ENCODE measurements at regions not wholly inside any gene's neighbourhood (a gene's known extent, or its start where the extent isn't known, plus 50 kb on each side); places are given as distances from the start of the nearest gene placed in this dataset.
A peak's percentile ranks its signal among the peaks of the same experiment; 100 is the strongest.

DNA sequence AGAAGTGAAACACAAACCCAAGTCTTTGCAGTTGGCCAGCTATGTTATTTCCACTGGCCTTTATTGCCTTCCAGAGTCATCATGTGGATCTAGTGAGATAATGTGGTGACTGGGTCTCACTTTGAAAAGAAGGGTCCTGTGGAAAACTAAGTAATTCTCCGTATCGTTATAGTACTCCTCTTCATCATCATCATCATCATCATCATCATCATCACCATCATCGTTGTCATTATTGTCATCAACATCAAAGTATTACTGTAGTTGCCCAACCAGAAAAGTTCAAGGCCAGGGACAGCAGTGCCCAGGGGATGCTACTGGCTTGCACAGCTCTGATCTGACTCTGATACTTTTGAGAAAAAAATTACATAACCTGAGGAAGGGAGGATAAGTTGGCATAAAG is 295.6 kb upstream of the F9 start:
- H3K4me3 Mint-ChIP-seq = no peak overlapping the region
- no peak overlapping the region for H3K27ac Mint-ChIP-seq
- H3K9me3 Mint-ChIP-seq = no peaks in the 10 kb centered on the region
- H3K4me1 Mint-ChIP-seq (ENCODE audit: low read depth) = no peaks in the 10 kb centered on the region
- H3K27me3 Mint-ChIP-seq = peaks cover 4% of the 10 kb centered on the region
- intact Hi-C loops (cut with micrococcal nuclease) = no loop called here
- no peaks in the 10 kb centered on the region for H3K36me3 Mint-ChIP-seq (ENCODE audit: low read depth)

DNA sequence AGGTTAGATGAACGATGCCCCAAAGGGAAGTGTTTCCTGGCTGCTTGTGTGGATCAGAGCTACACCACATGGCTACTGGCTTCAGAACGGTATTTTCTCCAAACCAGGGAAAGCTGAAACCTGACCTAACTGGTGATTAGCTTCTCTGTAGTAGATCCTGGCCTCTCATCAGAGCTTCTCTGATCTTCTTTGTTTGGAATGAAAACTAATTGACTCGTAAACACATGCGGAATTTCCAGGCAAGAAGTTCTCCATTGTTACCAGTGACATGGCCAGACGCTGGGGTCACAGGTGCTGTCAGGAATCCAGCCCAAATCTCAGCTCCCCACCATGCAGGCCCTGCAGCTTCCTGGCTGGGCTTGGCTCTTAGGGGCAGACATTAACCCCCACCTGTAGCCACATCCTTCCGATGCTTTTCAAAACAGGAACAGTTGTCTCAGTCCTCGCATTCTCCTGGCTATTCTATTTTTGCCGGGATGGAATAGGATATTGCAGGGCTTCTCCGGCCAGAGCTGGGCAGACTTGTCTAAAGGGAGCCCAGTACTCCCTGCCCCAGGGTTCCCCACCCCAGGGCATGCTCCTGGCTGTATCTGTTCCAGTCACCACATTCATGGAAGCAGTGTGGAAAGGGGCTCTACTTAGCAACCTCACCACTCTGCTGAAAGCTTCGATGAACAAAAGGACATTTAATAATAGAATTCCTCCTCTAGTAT is 305.4 kb upstream of the F9 start:
- no peaks in the 10 kb centered on the region for H3K9me3 Mint-ChIP-seq
- peaks cover 11% of the 10 kb centered on the region for H3K27me3 Mint-ChIP-seq
- no peak overlapping the region for H3K27ac Mint-ChIP-seq
- intact Hi-C loops (cut with micrococcal nuclease) = no loop called here
- no peaks in the 10 kb centered on the region for H3K36me3 Mint-ChIP-seq (ENCODE audit: low read depth)
- no peaks in the 10 kb centered on the region for H3K4me1 Mint-ChIP-seq (ENCODE audit: low read depth)
- H3K4me3 Mint-ChIP-seq = no peak overlapping the region

DNA sequence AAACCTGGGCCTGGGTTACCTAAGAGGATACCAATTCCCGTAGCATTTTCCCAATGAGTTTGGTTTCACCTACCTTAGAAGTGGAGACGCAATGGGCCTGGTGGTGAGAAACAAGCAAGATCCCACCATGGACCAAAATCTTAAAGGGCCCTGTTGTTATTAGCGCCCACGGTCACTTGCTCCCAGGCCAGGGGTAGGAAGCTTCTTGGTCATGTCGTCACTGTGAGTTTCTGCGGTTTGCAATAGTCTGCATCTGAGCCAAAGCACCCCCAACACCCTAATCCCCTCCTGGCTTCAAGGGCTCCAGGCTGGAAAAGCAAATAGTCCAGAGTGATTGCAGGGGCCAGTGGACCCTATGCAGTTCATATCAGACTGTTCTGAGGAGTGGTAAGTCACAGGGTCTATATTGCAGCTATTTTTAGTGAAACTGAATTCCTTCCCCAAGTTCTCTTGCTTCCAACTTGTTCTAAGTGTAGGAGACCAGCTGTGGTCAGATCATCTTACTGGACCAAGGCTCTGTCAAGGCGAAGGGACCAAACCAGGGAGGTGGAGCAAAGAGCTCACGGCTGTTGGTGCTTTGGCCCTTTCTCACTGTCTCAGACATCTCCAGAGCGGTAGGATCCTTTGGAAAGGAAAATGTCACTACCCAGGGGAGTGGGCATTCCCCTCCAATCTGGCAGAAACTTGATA is 307.9 kb upstream of the F9 start:
- Mint-ChIP-seq H3K9me3 (no peaks in the 10 kb centered on the region), H3K36me3 (ENCODE audit: low read depth) (no peaks in the 10 kb centered on the region), H3K27me3 (peaks cover 11% of the 10 kb centered on the region), H3K4me3 (no peak overlapping the region), H3K27ac (no peak overlapping the region), H3K4me1 (ENCODE audit: low read depth) (no peaks in the 10 kb centered on the region)
- intact Hi-C loops (cut with micrococcal nuclease) = no loop called here

DNA sequence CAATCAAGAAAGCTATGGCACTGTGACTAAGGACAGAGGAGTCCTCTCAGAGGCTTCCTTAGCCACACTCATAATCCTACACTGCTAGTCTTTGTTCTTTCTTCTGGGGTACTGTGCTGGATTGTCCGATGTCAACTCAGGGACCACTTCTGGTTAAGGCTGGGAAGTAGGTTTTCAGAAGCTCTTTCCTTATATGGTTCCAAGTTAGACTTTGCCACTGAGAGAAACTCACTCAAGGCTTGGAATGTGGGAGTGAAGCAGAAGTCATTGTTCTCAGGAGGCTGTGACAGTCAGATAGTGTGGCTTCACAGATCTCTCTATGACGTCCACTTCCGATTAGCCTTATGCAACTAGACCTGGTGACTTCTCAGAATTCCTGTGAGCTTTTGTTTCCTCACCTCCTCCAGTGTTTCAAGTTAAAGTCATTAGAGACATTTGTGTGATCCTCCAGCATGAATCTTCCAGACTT is 317.3 kb upstream of the F9 start:
- no peak overlapping the region for H3K27ac Mint-ChIP-seq
- no peak overlapping the region for H3K4me3 Mint-ChIP-seq
- peaks cover 8% of the 10 kb centered on the region for H3K4me1 Mint-ChIP-seq (ENCODE audit: low read depth)
- no peaks in the 10 kb centered on the region for H3K36me3 Mint-ChIP-seq (ENCODE audit: low read depth)
- intact Hi-C loops (cut with micrococcal nuclease) = no loop called here
- no peaks in the 10 kb centered on the region for H3K9me3 Mint-ChIP-seq
- H3K27me3 Mint-ChIP-seq = peaks cover 29% of the 10 kb centered on the region

DNA sequence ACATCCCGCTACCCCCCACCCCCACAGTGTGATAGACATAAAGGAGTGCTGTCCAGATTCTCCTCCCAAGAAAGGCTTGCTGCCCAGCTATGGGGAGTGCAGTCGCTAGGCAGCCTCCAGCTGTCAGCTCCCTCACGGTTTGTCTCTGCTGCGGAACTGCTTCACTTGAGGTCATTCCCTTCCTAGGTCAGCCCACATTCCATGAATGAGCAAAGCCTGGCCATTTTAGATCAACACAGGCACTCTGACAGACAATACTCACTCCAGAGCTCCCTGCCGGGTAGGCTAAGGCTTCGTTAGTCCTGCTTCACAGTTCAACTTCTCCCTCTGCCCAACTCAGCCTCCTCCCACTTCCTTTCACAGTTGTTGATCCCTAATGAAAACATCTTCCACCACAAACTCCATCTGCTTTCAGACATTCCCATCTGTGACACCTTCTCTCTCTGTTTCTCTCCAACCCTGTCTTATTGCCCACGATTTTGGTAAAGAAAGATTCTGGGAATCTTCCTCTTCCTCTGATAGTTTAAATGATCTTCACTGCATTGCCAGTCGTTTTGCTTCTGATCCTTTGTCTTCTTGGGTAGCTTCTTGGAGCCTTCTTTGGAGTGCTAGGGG is 318.9 kb upstream of the F9 start:
- H3K4me1 Mint-ChIP-seq (ENCODE audit: low read depth) = peaks cover 8% of the 10 kb centered on the region

DNA sequence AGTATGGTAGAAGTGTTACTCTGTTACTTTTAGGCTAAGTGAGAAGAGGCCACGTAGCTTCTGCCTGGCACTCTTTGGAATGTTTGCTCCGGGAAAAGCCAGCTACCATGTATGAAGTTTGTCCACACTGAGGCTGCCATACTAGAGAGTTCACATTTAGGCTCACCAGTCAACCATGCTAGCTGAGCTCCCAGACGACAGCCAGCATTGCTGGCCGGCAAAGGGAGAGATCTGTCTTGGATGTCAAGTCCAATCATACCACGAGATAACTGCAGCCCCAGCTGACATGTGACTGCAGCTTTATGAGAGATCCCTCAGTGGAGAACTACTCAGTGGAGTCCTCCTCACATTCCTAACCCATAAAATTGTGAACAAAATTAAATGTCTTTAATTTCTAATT is 321.2 kb upstream of the F9 start:
- no peak overlapping the region for H3K4me3 Mint-ChIP-seq
- no peak overlapping the region for H3K27ac Mint-ChIP-seq
- no peaks in the 10 kb centered on the region for H3K36me3 Mint-ChIP-seq (ENCODE audit: low read depth)
- H3K9me3 Mint-ChIP-seq = no peaks in the 10 kb centered on the region
- peaks cover 16% of the 10 kb centered on the region for H3K4me1 Mint-ChIP-seq (ENCODE audit: low read depth)
- intact Hi-C loops (cut with micrococcal nuclease) = loop anchor here (10.0 kb wide), 1 partner anchor 365 kb away; no protein-coding TSS in a partner anchor
- peaks cover 58% of the 10 kb centered on the region for H3K27me3 Mint-ChIP-seq

More for the DNA sequence above, 318.9 kb upstream of the F9 start:
- no peak overlapping the region for H3K4me3 Mint-ChIP-seq
- peaks cover 38% of the 10 kb centered on the region for H3K27me3 Mint-ChIP-seq
- no peaks in the 10 kb centered on the region for H3K36me3 Mint-ChIP-seq (ENCODE audit: low read depth)
- H3K9me3 Mint-ChIP-seq = no peaks in the 10 kb centered on the region
- intact Hi-C loops (cut with micrococcal nuclease) = no loop called here
- H3K27ac Mint-ChIP-seq = peak overlapping the region; percentile 6

DNA sequence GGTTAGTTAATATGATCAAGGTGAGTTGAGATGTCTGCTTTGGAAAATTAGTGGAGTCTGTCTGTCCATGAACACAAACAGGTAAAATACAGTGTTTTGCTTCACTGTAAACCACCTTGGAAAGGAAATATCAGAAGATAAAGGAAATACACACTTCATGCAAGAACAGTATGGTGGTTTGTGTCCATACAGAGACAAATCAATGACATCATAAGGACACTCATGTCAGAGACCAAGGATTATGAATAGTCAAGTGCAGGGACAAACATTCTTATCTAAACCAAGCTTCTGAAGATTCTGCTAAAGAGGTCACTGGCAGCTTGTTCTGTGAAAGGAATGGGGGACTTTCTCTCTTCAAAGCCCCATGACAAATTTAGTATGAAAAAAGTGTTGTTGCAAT is 322.9 kb upstream of the F9 start:
- Mint-ChIP-seq H3K36me3 (ENCODE audit: low read depth) (no peaks in the 10 kb centered on the region), H3K4me1 (ENCODE audit: low read depth) (peaks cover 27% of the 10 kb centered on the region), H3K27me3 (peaks cover 73% of the 10 kb centered on the region), H3K4me3 (no peak overlapping the region), H3K9me3 (no peaks in the 10 kb centered on the region), H3K27ac (no peak overlapping the region)
- intact Hi-C loops (cut with micrococcal nuclease) = loop anchor here (10.0 kb wide), 1 partner anchor 363 kb away; no protein-coding TSS in a partner anchor

DNA sequence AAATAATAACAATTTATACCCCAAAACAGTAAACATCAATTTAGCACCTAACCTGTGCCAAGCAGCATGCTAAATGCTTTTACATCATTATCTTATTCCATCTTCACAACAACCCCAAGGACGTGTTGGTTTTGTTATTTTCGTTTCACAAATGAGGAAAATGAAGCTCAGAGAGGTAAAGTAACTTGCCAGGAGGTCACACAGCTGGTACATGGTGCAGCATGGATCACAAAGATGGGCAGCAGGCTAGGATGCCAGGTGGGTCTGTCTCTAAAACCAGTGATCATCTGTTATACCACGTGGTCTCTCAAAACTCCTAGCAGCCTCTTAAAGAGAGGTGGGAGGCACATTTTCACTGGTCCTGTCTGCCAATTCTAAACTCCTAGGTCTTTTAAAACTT is 323.6 kb upstream of the F9 start:
- Mint-ChIP-seq H3K4me3 (no peak overlapping the region), H3K27ac (no peak overlapping the region), H3K27me3 (peaks cover 72% of the 10 kb centered on the region), H3K4me1 (ENCODE audit: low read depth) (peaks cover 29% of the 10 kb centered on the region), H3K36me3 (ENCODE audit: low read depth) (no peaks in the 10 kb centered on the region), H3K9me3 (no peaks in the 10 kb centered on the region)
- intact Hi-C loops (cut with micrococcal nuclease) = loop anchor here (10.0 kb wide), 1 partner anchor 362 kb away; no protein-coding TSS in a partner anchor

DNA sequence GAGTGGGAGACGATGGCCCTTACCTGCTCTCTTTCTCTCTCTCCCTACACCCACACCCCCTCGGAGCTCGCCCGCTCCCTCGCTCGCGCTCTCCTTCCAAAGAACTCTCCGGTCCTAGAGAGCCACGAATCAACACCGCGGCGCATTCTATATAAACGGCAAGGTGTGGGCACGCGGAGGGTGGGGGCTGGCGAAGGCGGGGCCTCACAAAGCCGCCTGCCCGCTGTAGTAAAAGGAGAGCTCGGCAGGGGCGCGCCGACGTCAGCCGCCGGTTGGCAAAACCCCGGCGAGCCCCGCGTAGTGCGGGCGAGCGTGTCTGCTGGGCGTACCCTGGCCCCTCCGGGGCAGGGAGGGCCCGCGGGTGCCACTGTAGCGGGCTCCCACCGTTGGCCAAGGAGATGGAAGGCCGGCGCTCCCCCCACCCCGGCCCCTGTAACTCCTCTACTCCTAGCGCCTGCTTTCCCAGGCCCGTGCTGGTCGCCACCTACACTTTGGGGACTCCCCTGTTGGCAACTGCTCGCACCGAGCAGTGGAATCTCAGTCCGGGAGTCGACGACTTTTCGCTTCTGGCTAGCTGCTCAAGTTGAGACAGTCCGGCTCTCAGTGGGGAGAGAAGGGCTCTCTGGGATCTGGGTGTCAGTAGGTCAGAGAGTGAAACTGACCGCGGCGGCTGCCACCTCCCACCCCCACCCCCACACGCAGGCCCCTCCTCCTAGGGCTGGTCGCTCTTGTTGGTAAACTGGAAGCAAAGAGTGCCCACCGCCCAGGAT is 325.5 kb upstream of the F9 start:
- Mint-ChIP-seq H3K27ac (peak overlapping the region; percentile 81), H3K4me3 (peak overlapping the region; percentile 77), H3K36me3 (ENCODE audit: low read depth) (no peaks in the 10 kb centered on the region), H3K4me1 (ENCODE audit: low read depth) (peaks cover 23% of the 10 kb centered on the region), H3K9me3 (no peaks in the 10 kb centered on the region), H3K27me3 (peaks cover 65% of the 10 kb centered on the region)
- intact Hi-C loops (cut with micrococcal nuclease) = loop anchor here (10.0 kb wide), 1 partner anchor 360 kb away; no protein-coding TSS in a partner anchor

DNA sequence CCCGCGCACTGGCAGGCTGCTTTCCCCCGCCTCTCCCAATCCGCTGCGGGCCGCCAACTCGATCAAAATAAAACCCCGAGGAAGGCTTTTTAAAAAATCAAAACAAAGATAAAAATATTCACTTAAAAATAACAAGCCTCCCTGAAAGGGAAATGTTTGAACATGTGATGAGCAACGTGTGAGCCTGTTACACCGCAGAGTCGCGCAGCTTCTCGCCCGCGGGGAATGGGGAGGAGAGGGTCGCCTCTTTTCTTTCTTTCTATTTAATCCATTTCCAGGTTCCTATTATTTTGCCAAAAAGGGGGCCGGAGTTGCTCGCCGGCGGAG is 326.0 kb upstream of the F9 start:
- H3K27me3 Mint-ChIP-seq = peaks cover 64% of the 10 kb centered on the region
- peak overlapping the region; percentile 81 for H3K27ac Mint-ChIP-seq
- H3K36me3 Mint-ChIP-seq (ENCODE audit: low read depth) = no peaks in the 10 kb centered on the region
- H3K4me3 Mint-ChIP-seq = peak overlapping the region; percentile 77
- peaks cover 23% of the 10 kb centered on the region for H3K4me1 Mint-ChIP-seq (ENCODE audit: low read depth)
- intact Hi-C loops (cut with micrococcal nuclease) = loop anchor here (10.0 kb wide), 1 partner anchor 360 kb away; no protein-coding TSS in a partner anchor
- H3K9me3 Mint-ChIP-seq = no peaks in the 10 kb centered on the region

DNA sequence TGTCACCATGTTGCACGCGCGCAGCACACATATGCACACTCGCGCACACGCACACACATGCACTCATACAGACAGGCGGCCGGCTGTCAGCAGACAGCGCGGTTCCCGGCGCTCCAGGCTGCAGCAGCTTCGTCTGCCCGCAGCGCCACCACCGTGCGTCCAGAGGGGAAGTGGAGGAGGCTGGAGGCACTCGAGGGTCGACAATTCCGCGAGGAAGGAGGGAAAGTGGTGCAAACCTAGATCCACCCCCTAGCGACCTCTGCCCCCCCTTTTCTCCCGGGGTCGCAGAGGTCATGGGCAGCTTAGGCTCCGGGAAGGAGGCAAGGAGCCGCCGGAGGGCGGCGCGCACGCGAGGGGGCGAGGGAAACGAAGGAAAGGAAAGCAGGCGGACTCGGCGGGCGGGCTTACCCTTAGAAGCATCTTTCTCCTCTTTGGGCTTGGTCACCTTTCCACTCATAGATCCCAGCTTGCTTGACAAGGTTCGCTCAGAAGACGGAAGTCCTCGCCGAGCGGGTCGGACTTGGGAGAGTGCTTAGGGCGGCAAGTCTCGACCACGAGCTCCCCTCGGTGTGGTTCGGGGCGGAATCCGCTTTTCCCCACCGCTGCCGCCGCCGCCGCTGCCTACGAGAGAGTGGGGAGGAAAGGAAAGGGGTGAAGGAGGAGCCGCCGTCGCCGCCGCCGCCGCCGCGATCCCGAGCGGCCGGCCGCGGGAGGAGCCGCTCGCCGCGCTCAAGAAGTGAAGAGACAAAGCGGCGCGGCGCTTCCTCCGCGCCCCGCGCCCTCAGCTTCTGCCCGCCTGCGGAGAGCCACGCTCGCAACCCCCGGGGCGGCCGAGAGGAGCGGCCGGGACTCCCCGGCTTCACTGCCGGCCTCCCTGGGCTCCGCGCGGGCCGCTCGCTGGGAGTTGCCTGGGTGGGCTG is 326.6 kb upstream of the F9 start:
- Mint-ChIP-seq H3K27me3 (peaks cover 62% of the 10 kb centered on the region), H3K36me3 (ENCODE audit: low read depth) (no peaks in the 10 kb centered on the region), H3K27ac (peak overlapping the region; percentile 81), H3K9me3 (no peaks in the 10 kb centered on the region), H3K4me3 (peak overlapping the region; percentile 77), H3K4me1 (ENCODE audit: low read depth) (peaks cover 23% of the 10 kb centered on the region)
- intact Hi-C loops (cut with micrococcal nuclease) = loop anchor here (10.0 kb wide), 1 partner anchor 359 kb away; no protein-coding TSS in a partner anchor

DNA sequence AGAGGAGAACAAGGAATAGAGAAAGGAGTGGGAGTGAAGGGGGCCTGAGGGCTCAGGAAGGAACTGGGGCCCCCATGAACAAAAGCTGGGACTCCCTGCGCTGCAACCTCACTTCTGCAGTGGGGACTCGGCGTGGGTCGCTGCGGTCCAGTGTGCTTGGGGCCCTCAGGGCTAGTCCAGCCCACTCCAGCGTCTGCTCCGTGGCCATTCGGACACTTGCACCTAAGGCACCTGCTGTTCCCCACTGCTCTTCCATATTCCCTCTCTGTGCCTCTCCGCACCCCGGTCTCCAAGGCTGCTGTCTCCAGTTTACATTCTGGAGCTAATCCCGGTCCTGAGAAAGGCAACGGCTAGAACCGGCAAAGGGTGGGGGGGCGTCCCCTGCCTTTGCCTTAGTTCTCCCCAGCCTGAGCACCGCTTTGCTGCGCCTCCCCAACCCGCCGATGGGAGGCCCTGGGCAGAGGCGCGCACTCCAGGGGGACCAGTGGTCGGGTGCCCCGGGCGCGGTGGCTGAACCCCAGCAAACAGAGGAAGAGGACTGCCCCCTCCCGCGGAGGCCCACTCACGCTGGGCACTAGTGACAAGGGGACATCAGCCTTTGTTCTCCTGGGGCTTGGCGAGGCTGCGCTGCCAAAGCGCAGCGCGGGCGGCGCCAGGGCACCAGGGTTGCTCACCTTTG is 327.7 kb upstream of the F9 start:
- H3K4me1 Mint-ChIP-seq (ENCODE audit: low read depth) = peaks cover 23% of the 10 kb centered on the region
- no peaks in the 10 kb centered on the region for H3K9me3 Mint-ChIP-seq
- H3K27me3 Mint-ChIP-seq = peaks cover 58% of the 10 kb centered on the region
- intact Hi-C loops (cut with micrococcal nuclease) = loop anchor here (10.0 kb wide), 1 partner anchor 358 kb away; no protein-coding TSS in a partner anchor
- H3K27ac Mint-ChIP-seq = peak overlapping the region; percentile 81
- H3K36me3 Mint-ChIP-seq (ENCODE audit: low read depth) = no peaks in the 10 kb centered on the region
- peak overlapping the region; percentile 77 for H3K4me3 Mint-ChIP-seq
